Tongue (tissue), 1 donor: ENCODE measurements at regions not wholly inside any gene's neighbourhood (a gene's known extent, or its start where the extent isn't known, plus 50 kb on each side); places are given as distances from the start of the nearest gene placed in this dataset.
A peak's percentile ranks its signal among the peaks of the same experiment; 100 is the strongest.

Experiments used
- DNase-seq: peaks from one replicate; pipeline ENCODE4 v3.0.0-alpha.2; 2015

DNA sequence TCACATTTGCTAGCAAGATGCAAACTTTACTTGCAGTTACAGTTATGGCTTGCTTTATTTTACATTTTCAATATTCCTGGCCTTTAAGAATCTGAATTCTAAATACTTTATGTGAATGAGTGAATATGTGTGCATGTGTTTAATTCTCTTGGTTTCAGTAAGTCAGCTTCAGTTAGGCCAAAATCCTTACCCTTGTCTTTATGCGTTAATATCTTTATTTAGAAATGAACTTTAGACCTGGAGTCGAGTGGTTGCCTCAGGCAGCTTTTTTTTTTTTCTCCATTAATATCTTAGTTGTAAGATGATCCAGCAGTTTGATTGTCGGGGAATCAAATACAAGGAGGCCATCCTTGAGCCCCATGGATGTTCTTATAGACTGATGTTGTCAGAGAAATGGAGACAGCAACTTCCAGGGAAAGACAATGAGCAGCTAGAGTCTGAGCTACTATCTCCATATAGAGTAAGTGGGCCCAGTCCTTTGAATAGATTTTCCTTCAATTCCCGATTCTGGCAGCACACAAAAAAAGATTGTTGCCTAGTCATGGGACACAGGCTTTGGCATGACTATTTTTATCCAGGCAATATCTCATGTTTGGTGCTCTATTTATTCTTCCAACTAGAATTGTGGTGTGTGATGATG lies 398.0 kb downstream of the DHX35 start:
- no peak for DNase-seq

DNA sequence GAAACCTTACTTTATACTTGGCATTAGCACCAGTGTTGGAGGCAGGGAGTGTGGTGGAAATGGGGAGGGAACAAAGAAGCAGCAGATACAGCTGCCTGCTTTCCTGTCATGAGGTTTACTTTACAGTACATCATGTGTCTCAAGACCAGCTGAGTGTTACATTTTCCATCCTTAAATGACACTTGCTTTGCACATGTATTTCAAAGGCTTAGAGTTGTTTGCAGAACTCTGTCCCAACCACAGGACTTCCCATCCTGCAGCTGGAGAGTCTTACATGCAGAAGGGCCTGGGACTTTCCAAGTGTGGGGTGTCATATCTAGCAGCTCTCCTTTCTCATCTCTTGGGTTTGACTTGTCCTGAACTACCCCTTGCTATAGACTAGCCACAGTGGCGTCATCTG lies 395.9 kb downstream of the DHX35 start:
- DNase-seq = peak; percentile 12

DNA sequence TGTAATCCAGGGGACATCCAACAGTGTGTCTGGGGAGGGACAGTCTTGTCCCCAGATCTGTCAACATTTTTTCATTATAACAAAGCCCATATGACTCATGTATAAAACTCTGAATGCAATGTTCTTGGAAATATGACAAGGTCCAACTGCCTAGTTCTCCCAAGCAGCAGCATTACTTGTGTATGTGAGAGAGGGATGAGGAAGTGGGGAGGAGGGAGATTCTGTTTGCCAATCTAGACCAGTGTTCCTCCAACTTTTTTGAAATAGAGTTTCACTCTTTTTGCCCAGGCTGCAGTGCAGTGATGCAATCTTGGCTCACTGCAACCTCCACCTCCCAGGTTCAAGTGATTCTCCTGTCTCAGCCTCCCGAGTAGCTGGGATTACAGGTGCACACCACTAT lies 394.8 kb downstream of the DHX35 start:
- peak; percentile 12 for DNase-seq

DNA sequence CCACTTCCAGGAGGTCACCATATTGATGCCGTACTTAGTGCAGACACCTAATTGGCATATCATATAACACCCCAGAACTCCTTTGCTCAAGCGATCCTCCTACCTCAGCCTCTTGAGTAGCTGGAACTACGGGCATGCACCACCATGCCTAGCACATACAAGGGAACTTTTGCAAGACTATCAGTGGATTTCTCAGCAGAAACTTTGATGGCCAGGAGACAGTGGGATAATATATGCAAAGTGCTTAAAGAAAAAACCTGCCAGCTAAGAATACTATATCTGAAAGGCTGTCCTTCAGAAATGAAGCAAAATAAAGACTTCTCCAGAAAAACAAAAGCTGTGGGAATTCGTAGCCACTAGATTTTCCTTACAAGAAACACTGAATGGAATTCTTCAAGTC lies 387.1 kb downstream of the DHX35 start:
- DNase-seq = no peak

DNA sequence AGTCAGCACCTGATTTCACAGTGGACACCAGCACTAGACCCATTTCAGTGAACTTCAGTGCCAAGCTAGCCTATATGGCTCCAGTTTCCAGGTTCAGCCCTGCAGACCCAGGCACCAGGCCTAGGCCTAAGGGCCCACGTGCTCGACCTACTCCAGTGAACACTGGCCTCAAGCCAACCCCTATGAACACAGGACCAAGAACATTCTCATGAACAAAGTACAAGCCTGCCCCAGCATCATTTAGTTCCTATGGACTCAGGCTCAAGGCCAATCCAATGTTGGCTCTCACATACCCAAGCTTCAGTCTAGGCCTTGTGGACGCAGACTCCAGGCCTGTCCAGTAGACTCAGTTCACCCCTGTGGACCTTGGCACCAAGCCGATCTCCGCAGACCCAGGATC lies 385.5 kb downstream of the DHX35 start:
- no peak for DNase-seq

DNA sequence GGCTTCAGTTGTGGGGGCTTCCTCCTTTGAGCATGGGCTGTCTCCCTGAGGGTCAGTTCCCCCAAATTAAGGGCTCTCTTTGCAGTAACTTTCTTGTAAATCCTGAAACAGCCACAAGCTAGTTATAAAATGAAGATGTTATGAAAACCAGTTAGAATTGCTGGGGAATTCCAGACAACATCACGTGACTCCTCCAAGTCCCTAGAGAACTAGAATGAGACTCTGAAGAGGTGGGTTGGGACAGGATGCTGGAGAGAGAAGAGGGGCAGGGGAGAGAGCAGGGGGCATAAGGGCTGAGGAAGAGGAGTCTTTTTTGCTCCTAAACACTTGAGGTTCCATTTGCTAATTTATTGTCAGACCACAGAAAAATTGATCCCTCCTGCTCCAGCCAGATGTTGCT lies 380.3 kb downstream of the DHX35 start:
- DNase-seq = no peak

DNA sequence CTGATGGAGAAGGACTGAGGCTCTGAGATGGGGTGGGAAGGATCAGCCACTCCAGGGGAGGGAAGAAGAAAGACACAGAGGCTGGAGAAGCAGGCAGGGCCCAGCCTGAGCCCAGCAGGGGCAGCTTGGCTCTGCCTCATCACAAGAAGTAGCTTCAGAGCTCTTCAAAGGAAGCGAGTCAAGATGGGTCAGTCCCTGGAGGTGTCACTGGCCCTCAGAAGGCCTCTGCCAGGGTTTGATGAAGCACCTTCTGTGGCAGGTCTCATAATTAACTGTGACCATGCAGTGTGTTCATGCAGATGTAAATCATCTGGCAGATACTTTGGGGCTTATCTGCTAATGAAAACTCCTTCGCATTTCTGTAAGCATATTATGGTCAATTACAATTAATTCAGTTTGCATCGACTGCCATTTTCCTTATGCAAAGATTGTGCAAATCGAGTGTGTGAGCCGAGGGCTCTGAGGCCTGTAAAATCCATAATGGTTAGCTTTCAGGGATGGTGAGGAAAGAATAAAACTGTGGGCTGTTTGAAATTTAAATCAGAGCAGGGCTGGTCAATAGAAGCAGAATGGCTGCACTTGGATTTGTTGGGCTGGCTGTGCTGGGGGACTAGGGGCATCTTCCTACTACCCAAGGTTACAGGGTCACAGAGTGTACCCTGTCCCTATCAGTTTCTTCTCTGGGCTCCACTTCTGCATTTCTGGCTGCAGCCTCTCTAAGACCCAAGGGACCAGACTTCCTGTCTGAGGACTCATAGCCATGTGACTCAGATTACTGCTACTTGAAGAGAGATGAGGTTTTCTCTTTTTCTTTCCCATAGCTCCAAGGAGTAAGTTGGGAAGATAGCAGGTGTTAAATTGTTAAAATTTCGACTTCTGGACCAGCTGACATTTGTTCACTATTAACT lies 376.6 kb downstream of the DHX35 start:
- DNase-seq = no peak

DNA sequence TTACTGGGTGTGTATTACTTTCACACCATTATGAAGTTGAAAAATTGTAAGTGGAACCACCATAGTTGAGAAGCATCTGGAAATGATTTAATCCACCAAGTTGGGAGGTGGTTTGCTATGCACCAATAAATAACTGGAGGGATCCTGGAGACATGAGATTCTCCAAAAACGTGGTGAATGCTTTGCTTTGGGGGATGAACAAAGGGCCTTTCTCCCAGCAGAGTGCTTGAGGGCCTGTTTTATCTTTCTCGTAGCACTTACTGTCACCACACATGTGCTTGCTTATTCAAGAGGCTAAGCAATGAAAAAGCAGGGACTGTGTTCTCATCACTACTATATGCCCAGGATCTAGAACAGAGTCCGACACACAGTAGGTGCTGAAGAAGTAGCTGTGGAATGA lies 371.1 kb downstream of the DHX35 start:
- DNase-seq = no peak

DNA sequence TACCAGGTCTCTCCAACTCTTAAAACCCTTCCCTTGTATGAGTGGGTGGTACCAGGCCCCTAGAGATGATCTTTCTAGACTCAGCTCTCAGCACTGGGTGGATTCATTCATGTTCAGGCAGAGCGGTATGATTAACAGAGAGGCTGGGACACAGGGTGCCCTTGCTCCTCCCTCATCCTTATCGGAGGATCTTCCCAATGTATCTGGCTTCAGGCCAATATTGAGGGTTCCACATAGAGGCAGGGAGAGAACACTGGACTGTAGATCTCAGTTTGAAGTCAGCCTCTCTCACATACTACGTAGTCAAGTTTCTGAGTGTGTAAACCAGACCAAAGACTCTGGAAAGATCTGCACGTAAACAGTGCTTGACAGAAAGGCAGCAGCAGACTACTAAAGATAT lies 366.2 kb downstream of the DHX35 start:
- DNase-seq = no peak

DNA sequence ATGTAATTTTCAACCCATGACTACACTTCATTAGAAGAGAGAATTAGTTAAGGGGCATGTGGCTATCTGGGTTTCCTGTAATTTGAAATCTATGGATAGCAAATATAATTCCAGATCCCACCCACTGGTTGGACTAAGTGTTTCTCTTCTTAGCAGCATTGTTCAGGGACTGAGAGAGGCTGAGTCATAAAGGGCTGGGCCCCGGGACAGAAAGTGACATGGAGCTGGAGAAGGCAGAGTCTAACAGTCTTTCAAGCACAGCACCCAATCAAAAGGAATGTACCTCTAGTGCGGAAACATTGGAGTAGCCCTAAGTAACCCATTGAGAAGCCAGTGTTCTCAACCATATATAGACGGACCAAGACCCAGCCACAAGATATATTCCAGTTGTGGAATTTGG lies 363.9 kb downstream of the DHX35 start:
- DNase-seq = no peak

DNA sequence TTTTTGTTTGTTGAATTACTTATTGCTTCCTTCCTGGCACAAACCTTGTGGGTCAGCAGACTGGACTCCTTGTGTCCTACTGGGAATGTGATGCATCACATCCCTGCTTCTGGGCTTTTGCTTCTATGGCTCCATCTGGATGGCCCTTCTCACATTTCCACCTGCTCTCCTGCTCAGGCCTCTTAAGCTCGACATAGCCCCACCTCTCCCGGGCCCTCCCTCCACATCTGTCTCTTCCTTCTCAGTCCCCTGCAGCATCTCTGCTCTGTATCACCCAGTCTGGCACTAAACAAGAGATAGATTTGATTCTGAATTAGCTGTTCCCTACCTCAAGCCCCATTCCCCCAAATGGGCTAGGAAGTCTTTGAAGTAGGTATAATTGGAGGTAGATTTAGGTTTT lies 356.8 kb downstream of the DHX35 start:
- no peak for DNase-seq

DNA sequence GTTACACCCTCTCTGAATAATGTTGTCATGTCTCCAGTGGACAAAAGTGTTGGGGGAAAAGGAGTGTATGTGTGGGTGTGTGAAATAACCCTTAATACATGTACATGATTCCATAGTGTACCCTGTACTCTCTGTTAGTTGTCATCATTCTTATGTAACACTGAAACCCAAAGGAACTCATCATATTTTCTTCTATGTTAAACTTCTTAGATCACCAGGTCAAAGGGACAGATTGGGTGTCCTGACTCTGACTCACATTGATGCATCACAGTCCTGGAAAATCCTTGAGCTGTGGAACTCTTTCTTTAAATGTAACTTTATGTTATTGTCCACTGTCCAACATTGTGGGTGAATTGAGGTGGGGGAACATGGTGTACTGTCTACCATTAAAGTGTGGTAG lies 350.5 kb downstream of the DHX35 start:
- DNase-seq = no peak

DNA sequence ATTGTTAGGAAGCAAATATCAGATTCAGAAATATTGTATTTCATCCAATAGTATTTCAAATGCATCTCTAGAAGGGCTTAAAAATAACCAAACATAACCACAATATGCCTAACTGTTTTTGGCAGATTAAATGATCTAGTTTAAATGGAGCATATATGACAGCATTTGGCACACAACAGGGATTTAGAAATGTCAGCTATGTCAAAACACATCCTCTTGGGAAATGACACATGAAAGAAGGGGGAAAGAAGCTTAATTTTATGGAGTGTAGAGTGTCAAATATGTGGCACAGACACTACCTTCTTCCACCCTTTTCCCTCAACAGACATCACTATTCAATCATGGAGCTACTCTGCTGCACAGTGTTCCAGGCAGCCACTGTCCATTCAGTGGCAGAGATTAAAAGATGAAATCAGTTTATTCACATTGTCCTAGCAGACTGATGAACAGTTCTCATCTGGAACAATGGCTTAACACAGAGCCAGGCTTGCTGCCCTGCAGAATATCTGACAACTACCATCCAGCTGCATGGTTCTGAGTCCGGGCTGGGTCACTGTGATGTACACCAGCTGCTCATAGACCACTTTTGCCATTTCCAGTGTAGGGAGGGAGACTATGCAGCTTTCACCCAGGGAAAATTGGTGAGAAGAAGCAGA lies 349.8 kb downstream of the DHX35 start:
- peak; percentile 30 for DNase-seq

DNA sequence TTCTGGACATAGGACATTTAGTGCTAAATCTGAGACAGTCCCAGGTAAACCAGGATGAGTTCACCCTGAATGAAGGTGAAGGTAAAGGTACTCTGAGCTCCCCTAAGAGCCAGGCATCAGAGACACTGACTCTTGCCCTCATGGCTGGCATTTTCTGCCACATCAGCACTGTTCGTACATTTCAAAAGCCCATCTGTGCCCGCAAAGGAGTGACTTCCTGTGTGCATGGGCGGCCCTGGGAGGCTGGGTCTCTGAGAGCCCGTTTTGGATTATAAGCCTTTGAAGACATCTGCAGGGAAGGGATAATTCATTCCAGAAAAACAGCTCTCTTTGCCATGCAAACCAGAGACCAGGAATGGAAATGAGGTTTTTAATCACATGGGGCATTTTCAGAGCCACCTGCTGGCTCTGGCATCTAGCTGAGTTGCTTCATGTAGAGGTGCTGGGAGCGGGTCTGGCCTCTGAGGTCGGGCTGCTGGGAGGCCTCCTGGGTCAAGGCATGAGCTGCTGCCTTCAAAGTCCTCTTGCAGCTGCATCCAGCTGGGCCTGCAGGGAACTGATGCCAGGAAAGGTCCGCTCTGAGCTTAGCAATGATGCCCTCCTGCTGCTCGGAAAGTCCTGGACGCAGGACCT lies 348.3 kb downstream of the DHX35 start:
- DNase-seq = peak; percentile 25

DNA sequence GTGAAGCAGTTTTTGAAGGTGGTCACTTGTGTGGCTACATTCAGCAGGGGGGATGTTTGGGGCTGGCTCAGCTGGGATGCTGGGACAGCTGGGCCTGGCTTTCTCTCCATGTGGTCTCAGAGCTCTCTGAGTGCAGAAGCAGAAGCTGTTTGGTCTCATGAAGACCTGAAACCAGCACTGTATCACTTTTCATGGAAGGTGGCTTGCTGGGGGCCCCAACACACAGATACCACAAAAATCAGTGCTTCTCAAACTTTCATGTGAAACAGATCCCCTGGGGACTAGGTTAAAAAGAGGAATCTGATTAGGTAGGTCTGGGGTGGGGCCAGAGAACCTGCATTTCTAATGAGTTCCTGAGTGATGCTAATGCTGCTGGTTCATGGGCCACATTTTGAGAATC lies 347.3 kb downstream of the DHX35 start:
- no peak for DNase-seq

DNA sequence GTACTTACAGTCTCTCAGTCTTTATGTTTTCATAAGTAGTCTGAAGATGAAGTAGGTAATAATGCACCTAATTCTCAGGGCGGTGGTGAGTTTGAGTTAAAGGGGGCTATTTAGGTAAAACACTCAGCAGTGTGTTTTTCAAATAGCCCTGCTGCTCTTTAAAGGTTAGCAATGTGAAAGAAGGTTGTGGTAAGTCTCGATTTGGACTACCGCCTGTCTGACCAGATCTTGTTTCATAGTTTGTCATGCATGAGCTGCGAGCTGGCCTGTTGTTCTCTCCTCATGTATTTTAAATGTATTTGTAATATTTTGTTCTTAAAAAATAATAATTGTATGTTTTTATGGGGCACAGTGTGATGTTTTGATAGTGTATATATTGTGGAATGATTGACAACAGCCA lies 340.2 kb downstream of the DHX35 start:
- no peak for DNase-seq

DNA sequence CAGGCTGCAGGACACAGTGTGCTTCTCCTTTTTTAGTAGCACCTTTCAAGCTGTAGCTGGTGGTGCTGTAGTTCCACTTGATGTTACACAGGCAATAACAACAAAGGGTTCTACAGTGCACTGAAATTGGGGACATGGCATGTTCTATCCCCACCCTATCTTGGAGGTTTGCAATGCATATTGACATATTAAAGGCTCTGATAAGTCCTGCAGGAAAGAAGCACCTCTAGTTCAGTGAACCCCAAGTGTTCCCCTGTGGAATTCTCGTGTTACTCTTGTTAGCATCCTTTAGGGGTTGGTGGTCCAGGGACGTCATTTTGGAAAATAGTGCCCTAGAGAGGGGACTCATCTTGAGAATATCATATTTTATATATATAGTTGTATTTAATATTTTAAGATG lies 337.6 kb downstream of the DHX35 start:
- no peak for DNase-seq

DNA sequence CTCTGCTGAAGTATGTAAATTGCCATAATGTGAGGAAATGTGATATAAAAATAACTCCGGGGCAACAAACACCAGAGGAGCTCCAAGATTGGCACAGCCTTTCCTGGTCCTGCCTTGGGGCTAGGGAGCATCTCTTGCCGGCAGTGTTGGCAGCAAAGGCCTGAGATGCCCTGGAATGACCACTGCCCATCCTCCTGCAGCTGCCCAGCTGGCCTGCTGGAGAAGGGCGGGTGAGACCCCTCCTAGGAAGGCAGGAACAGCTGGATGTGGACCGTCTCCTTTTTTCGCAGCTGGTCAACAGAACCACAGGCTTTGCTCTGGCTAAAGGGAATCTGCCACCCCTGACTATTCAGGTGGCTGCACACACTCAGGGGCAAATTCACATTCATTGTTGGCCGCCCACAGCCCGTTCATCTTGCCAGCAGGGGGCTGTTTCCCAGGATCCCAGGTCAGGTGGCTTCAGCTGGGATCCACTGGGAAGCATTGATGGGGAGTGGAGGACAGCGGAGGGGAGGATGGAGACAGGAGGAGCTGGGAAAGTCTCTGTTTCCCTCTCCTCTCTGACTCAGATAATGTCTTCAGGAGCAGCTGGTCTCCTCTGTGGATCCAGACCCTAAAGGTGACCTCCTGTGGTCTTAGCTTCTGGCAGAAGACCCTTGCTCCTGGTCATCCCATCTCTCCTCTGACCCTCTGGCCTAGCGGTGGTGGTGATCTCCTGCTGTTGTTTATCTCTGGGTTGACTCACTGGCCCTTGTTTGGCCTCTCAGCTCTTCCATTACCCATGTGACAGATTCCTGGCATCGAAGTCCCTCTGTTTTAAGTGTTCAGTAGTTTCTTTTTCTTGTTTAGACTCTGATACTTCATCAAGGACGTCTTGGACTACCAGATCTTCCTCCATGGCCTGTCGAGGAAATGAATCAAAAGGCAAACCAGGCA lies 336.7 kb downstream of the DHX35 start:
- no peak for DNase-seq

DNA sequence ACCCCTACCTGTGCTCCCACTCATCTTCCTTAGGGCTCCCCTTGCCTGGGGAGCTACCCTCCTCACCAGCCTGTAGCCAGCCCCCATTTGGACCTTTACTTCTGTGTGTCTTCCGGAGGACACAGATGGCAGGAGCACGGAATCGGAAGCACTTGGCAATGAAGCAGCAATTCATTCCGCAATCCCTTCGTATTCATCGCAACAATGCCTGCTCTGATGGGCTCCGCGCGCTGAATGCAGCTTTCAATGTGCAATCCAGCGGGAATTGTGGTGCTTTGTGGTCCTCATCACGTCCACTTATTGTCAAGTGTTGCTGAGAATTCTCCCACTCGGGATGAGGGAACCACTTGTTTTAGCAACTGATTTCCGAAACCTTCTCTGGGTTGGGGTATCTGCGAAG lies 336.0 kb downstream of the DHX35 start:
- no peak for DNase-seq

DNA sequence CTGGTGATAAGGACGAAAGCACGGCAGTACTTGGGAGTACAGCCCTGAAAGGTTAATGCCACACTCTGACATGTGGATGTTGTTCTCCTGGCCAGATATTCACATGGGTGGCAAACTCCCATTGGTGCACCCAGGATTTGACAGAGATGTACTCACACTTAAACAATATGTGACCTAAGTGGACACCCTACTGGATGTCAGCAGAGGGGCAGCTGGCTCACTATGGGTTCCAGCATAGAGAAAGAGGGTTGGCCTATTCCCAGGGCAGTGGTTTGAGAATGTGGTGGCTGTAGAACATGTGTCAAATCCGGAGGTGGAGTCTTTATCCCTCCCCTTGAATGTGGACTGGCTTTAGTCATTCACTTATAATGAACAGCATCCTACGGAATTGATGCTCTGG lies 333.2 kb downstream of the DHX35 start:
- no peak for DNase-seq

DNA sequence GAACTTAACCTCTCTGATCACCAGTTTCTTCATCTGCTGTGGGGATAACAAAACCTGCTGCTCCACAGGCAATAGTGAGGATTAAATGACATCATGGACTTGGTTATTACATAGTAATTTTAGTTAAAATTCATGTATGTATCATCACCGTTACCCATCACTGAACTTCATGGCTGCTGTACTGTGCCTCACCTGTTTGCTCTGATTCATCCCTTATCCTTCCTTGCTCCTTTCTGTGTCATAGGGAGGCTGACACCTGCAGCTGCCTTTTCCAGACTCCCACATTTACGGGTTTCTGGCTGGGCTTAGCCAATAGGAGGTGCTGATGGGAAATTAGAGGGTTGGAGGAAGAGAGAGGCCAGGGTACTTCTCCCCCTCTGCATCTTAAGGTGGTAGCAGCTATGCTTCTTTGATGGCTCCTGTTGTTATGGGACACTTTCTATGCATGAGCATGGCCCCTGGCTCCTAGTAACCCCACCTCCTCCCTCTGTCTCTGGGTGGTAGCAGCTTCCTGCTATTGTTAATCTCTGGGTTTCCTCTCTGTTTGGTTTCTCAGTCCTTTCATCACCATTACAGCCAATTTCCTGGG lies 332.1 kb downstream of the DHX35 start:
- no peak for DNase-seq
